Testis (tissue), 2 donors: ENCODE measurements at regions not wholly inside any gene's neighbourhood (a gene's known extent, or its start where the extent isn't known, plus 50 kb on each side); places are given as distances from the start of the nearest gene placed in this dataset.

ENCODE experiments used
- DNase-seq: peaks from one replicate; pipeline ENCODE4 v3.0.0-alpha.2; 2019
- H3K27ac ChIP-seq, 2 donors: fragments of 200-600 bp; sonication (generic); one replicate each; pipeline ENCODE4 v1.5.1; 2019
- H3K27me3 ChIP-seq: fragments of 200-600 bp; sonication (generic); one replicate; pipeline ENCODE4 v1.5.1; 2019
- H3K36me3 ChIP-seq: fragments of 200-600 bp; sonication (generic); one replicate; pipeline ENCODE4 v1.5.1; 2017; ENCODE audit warnings: low read depth; ENCODE audit errors: missing control alignments
- H3K4me1 ChIP-seq: fragments of 200-600 bp; sonication (generic); one replicate; pipeline ENCODE4 v1.5.1; 2019
- H3K4me3 ChIP-seq, 2 donors: fragments of 200-600 bp; sonication (generic); one replicate each; pipeline ENCODE4 v1.5.1; 2017 to 2019
- H3K9me3 ChIP-seq: fragments of 200-600 bp; sonication (generic); one replicate; pipeline ENCODE4 v1.5.1; 2017
- CTCF ChIP-seq, 3 experiments: fragments of 450-650 bp in 2 of 3; fragments of 200-600 bp in 1 of 3; sonication (generic) in 1 of 3; IDR thresholded peaks; one replicate each; pipeline ENCODE4 v1.5.1; 2016 to 2019; ENCODE audit warnings: antibody characterized with exemption in 3 of 3, mild to moderate bottlenecking in 2 of 3, moderate library complexity in 1 of 3
- POLR2A ChIP-seq: fragments of 450-650 bp; IDR thresholded peaks from one replicate; pipeline ENCODE4 v1.6.1; 2017; ENCODE audit warnings: antibody characterized with exemption, mild to moderate bottlenecking, moderate library complexity
- WGBS, 2 donors: methylation state at CpG; one replicate each; pipeline ENCODE4 v1.1.5; 2018; 5-methylcytosine and 5-hydroxymethylcytosine counted together
- intact Hi-C: fragments of 100-400 bp; cut with DNase I; formaldehyde crosslinking; loops from one replicate; pipeline ENCODE4 v1.15.1; 2023; ENCODE audit warnings: low total_unique reads

DNA sequence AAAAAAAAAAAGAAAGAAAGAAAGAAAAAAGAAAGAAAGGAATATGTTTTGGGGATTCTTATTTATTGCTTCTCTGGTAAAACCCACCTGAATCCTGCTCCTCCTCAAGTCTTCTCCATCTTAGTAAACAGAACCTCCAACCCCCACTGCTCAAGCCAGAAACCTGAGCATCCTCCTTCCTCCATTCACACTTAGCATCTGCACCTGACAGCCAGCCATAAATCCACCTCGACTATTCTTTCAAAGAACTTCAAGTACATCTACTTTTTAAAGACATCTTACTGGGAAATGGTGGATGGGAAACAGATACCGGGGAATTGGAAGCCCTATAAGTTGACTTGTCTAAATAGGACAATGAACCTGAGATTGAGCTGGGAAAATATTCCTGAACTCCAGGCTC, 519.9 kb upstream of the DPP6 start:
- Histone ChIP-seq H3K4me3 (no peak overlapping the region), H3K4me1 (no peaks in the 10 kb centered on the region), H3K27ac (no peak overlapping the region), H3K27me3 (no peaks in the 10 kb centered on the region), H3K9me3 (no peaks in the 10 kb centered on the region), H3K36me3 (no peaks in the 10 kb centered on the region)
- WGBS, 2 donors: 63 to 73% methylated on average over 2 of the region's 2 CpGs
- no peak for TF ChIP-seq CTCF (IDR thresholded peaks at IDR 0.05)
- TF ChIP-seq POLR2A: no peak
- intact Hi-C loops: no loop called here
- DNase-seq: no peak

DNA sequence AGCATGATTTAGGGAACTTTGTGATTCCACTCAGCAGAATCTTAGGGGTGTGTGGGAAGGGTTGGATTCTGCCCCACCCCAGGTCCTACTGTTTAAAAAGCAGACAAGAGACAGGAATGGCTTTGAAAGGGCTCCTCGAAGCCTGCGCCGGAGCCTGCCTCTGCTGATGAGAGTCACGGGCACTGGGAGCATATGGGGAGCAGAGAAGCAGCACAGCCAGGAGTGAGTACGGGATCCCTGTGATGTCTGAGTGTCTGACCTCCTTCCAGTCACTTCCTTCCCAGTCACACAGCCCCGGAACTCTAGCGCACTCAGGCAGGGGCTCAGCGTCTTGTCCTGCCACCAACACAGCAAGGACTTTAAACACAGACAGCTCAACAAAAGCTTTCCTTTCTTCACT, 514.9 kb upstream of the DPP6 start:
- Histone ChIP-seq H3K27ac (no peak overlapping the region), H3K27me3 (no peaks in the 10 kb centered on the region), H3K4me3 (no peak overlapping the region), H3K9me3 (no peaks in the 10 kb centered on the region), H3K4me1 (no peaks in the 10 kb centered on the region), H3K36me3 (no peaks in the 10 kb centered on the region)
- DNase-seq: no peak
- WGBS, 2 donors: 66 to 91% methylated on average over 8 of the region's 8 CpGs
- intact Hi-C loops: no loop called here
- TF ChIP-seq CTCF (IDR thresholded peaks at IDR 0.05): no peak
- TF ChIP-seq POLR2A: no peak

DNA sequence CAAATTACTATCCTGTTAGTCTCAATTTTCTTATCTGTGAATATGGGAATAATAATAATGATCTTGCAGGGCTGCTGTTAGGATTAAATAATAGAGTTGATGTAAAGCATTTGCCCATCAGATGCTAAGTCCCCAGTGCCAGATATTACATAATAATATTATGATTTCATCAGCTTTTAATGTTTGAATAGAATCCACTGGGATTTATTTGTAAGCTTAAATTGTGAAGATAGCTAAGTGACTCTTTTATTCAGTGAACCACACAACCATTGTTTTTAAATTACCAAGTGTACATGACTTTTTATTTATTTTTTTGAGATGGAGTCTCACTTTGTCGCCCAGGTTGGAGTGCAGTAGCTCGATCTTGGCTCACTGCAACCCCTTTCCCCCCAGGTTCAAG, 510.3 kb upstream of the DPP6 start:
- H3K4me1 ChIP-seq: no peaks in the 10 kb centered on the region
- no peaks in the 10 kb centered on the region for H3K9me3 ChIP-seq
- H3K36me3 ChIP-seq: no peaks in the 10 kb centered on the region
- H3K27ac ChIP-seq: no peak overlapping the region
- H3K4me3 ChIP-seq: no peak overlapping the region
- no peak for DNase-seq
- H3K27me3 ChIP-seq: no peaks in the 10 kb centered on the region
- 91 to 98% methylated on average over 2 of the region's 2 CpGs for WGBS, 2 donors
- intact Hi-C loops: no loop called here
- TF ChIP-seq CTCF (IDR thresholded peaks at IDR 0.05) (no peak), POLR2A (no peak)

DNA sequence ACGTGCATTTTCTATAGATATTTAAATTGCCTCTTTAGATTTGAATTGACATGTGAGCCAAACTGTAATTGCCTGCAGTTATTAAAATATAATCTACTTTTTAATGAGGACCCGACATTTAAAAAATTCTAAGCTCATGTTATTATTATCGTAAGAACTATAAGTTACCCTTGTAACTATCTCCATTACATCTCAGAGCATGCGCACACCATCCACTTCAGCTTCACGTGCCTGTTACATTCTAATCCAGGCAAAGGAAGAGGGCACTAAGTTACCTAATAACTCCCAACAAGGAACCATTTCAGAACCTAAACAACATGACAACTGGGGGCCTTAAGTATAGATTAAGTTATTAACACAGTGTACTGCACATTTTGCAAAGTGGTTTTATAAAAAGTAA, 509.0 kb upstream of the DPP6 start:
- WGBS, 2 donors: 89 to 90% methylated on average over 5 of the region's 5 CpGs

More for the DNA sequence above, 509.0 kb upstream of the DPP6 start:
- Histone ChIP-seq H3K9me3 (no peaks in the 10 kb centered on the region), H3K4me3 (no peak overlapping the region), H3K36me3 (no peaks in the 10 kb centered on the region), H3K27me3 (no peaks in the 10 kb centered on the region), H3K4me1 (no peaks in the 10 kb centered on the region), H3K27ac (no peak overlapping the region)
- no peak for TF ChIP-seq CTCF (IDR thresholded peaks at IDR 0.05)
- no peak for TF ChIP-seq POLR2A
- no peak for DNase-seq
- intact Hi-C loops: no loop called here
